ENCODE measurements at regions not wholly inside any gene's neighbourhood (a gene's known extent, or its start where the extent isn't known, plus 50 kb on each side); places are given as distances from the start of the nearest gene placed in this dataset.

GRCh38 chrX:74218895-74219294 is 85.1 kb upstream of the ZCCHC13 start:
- TF ChIP-seq EZH2 (IDR thresholded peaks at IDR 0.05; ENCODE audit: borderline replicate concordance, insufficient read depth, low read depth, low read length, poor library complexity, severe bottlenecking), result no peak
- TF ChIP-seq, protein P1, sequence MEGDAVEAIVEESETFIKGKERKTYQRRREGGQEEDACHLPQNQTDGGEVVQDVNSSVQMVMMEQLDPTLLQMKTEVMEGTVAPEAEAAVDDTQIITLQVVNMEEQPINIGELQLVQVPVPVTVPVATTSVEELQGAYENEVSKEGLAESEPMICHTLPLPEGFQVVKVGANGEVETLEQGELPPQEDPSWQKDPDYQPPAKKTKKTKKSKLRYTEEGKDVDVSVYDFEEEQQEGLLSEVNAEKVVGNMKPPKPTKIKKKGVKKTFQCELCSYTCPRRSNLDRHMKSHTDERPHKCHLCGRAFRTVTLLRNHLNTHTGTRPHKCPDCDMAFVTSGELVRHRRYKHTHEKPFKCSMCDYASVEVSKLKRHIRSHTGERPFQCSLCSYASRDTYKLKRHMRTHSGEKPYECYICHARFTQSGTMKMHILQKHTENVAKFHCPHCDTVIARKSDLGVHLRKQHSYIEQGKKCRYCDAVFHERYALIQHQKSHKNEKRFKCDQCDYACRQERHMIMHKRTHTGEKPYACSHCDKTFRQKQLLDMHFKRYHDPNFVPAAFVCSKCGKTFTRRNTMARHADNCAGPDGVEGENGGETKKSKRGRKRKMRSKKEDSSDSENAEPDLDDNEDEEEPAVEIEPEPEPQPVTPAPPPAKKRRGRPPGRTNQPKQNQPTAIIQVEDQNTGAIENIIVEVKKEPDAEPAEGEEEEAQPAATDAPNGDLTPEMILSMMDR (IDR thresholded peaks at IDR 0.05), result no peak
